ENCODE measurements at regions not wholly inside any gene's neighbourhood (a gene's known extent, or its start where the extent isn't known, plus 50 kb on each side); places are given as distances from the start of the nearest gene placed in this dataset.

DNA sequence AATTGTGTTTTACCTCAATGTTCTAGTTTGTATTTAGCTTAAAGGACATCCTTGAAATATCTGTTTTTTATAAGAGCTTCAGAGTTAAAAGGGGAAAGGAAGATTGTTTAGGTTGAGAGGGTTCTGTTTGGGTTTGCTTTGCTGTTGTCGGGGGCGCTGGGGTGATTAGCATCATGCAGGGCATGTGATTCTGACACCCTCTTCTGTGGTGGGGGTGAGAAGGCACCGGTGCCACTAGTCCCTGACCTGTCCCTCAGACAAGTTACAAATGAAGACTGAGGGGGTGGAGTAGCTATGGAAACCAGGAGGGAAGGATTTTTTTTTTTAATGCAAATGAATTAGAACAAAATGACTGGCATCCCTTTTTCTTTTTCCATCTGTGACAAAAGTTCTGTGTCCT is 291.3 kb downstream of the RPAP3 start:
- TF ChIP-seq, protein P1, sequence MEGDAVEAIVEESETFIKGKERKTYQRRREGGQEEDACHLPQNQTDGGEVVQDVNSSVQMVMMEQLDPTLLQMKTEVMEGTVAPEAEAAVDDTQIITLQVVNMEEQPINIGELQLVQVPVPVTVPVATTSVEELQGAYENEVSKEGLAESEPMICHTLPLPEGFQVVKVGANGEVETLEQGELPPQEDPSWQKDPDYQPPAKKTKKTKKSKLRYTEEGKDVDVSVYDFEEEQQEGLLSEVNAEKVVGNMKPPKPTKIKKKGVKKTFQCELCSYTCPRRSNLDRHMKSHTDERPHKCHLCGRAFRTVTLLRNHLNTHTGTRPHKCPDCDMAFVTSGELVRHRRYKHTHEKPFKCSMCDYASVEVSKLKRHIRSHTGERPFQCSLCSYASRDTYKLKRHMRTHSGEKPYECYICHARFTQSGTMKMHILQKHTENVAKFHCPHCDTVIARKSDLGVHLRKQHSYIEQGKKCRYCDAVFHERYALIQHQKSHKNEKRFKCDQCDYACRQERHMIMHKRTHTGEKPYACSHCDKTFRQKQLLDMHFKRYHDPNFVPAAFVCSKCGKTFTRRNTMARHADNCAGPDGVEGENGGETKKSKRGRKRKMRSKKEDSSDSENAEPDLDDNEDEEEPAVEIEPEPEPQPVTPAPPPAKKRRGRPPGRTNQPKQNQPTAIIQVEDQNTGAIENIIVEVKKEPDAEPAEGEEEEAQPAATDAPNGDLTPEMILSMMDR (conservative IDR thresholded peaks at IDR 0.05) = no peak
- H3K27me3 Mint-ChIP-seq (ENCODE audit: insufficient read depth) = no peaks in the 10 kb centered on the region
- no peaks in the 10 kb centered on the region for H3K4me1 Mint-ChIP-seq

DNA sequence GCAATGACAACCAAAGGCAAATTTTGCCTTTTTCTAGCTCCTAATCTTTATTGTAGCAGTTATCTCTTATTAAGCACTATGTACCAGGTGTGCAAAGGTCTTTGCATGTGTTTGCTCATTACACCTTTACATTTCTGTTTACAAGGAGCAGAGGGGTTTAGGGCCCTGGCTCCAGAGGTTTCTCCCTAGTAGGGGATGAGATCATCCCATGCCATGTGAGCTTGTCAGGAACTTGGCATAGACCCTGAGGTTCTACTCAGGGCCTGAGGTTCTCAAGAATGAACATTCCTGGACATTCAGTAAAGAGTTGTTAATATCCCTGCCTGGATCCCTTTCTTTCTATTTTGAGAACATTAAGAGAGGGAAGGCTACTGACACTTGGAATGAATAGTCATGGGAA is 292.0 kb downstream of the RPAP3 start:
- no peak overlapping the region for H3K9ac ChIP-seq (ENCODE audit: extremely low read depth, low read length, poor library complexity, severe bottlenecking)
- H3K9me3 Mint-ChIP-seq = no peaks in the 10 kb centered on the region
- H3K4me1 Mint-ChIP-seq = no peaks in the 10 kb centered on the region
- TF ChIP-seq, protein P1 (conservative IDR thresholded peaks at IDR 0.05) = no peak
- no peaks in the 10 kb centered on the region for H3K27me3 Mint-ChIP-seq (ENCODE audit: insufficient read depth)
- no peaks in the 10 kb centered on the region for H3K36me3 ChIP-seq (ENCODE audit: control insufficient read depth, insufficient read depth, low read length)
- H3K4me3 Mint-ChIP-seq = no peak overlapping the region
- H3K4me3 ChIP-seq (ENCODE audit: low read length) = no peak overlapping the region
- no peaks in the 10 kb centered on the region for H3K36me3 Mint-ChIP-seq (ENCODE audit: low read depth)
- no peak for DNase-seq
- H3K27ac Mint-ChIP-seq = no peak overlapping the region
- no peak overlapping the region for H3K27ac ChIP-seq (ENCODE audit: low read depth, low read length)
- no peaks in the 10 kb centered on the region for H3K27me3 ChIP-seq (ENCODE audit: control insufficient read depth, insufficient read depth, low read length, poor library complexity, severe bottlenecking)
- no peaks in the 10 kb centered on the region for H3K4me1 ChIP-seq (ENCODE audit: control insufficient read depth, insufficient read depth, low read length)
- no peaks in the 10 kb centered on the region for H3K9me3 ChIP-seq (ENCODE audit: control insufficient read depth, low read length)

More for the DNA sequence above, 291.3 kb downstream of the RPAP3 start:
- no peak for DNase-seq
- H3K9ac ChIP-seq (ENCODE audit: extremely low read depth, low read length, poor library complexity, severe bottlenecking) = no peak overlapping the region
- H3K9me3 ChIP-seq (ENCODE audit: control insufficient read depth, low read length) = no peaks in the 10 kb centered on the region
- no peaks in the 10 kb centered on the region for H3K9me3 Mint-ChIP-seq
- H3K36me3 Mint-ChIP-seq (ENCODE audit: low read depth) = no peaks in the 10 kb centered on the region
- no peaks in the 10 kb centered on the region for H3K4me1 ChIP-seq (ENCODE audit: control insufficient read depth, insufficient read depth, low read length)
- WGBS, 2 experiments (ENCODE audit: insufficient coverage in 1 of 2, insufficient read length in 1 of 2) = 84% methylated on average over 3 of the region's 3 CpGs; no CpG with 5 or more reads in 1 of the 2 experiments
- no peaks in the 10 kb centered on the region for H3K36me3 ChIP-seq (ENCODE audit: control insufficient read depth, insufficient read depth, low read length)
- no peak overlapping the region for H3K4me3 Mint-ChIP-seq
- H3K27ac ChIP-seq (ENCODE audit: low read depth, low read length) = no peak overlapping the region
- H3K27ac Mint-ChIP-seq = no peak overlapping the region
- no peaks in the 10 kb centered on the region for H3K27me3 ChIP-seq (ENCODE audit: control insufficient read depth, insufficient read depth, low read length, poor library complexity, severe bottlenecking)
- no peak overlapping the region for H3K4me3 ChIP-seq (ENCODE audit: low read length)

DNA sequence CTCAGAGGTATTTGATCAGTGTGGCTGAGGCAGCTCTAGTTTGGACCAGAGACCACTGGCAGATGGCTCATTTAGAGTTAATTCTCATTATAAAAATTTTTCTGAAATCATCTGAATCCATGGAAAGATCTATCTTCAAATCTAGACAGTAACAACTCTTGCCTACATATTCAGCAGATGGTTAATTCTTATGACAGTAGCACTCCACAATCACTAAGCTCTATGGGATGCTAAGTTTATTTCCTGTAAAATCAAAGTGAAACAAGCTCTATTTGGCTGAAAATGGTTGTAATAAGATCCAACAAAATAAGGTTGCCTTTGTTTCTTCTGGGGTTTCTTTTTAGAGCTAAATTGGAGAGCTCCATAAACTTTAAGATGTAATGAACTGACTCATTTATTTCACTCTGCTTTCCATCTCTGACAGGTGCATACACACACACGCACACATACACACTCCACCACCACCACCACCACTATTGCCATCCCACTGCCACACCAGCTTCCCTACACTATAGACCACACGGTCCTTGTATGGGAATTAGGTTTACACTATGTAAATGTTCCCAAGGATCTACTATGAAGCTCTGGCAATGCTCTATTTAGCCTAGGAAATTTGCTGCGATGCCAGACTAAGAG is 293.1 kb downstream of the RPAP3 start:
- H3K9me3 ChIP-seq (ENCODE audit: control insufficient read depth, low read length) = no peaks in the 10 kb centered on the region
- H3K9ac ChIP-seq (ENCODE audit: extremely low read depth, low read length, poor library complexity, severe bottlenecking) = no peak overlapping the region
- Mint-ChIP-seq H3K9me3 (no peaks in the 10 kb centered on the region), H3K4me3 (no peak overlapping the region), H3K27me3 (ENCODE audit: insufficient read depth) (no peaks in the 10 kb centered on the region), H3K36me3 (ENCODE audit: low read depth) (no peaks in the 10 kb centered on the region), H3K4me1 (no peaks in the 10 kb centered on the region), H3K27ac (no peak overlapping the region)
- no peak overlapping the region for H3K4me3 ChIP-seq (ENCODE audit: low read length)
- no peaks in the 10 kb centered on the region for H3K27me3 ChIP-seq (ENCODE audit: control insufficient read depth, insufficient read depth, low read length, poor library complexity, severe bottlenecking)
- H3K36me3 ChIP-seq (ENCODE audit: control insufficient read depth, insufficient read depth, low read length) = no peaks in the 10 kb centered on the region
- TF ChIP-seq, protein P1 (conservative IDR thresholded peaks at IDR 0.05) = no peak
- 95 to 100% methylated on average over 2 to 3 of the region's 3 CpGs for WGBS, 2 experiments (ENCODE audit: insufficient coverage in 1 of 2, insufficient read length in 1 of 2)
- no peak for DNase-seq
- no peaks in the 10 kb centered on the region for H3K4me1 ChIP-seq (ENCODE audit: control insufficient read depth, insufficient read depth, low read length)
- H3K27ac ChIP-seq (ENCODE audit: low read depth, low read length) = no peak overlapping the region

Data from endodermal cell (in vitro differentiated cells).